Endodermal cell (in vitro differentiated cells): ENCODE measurements at regions not wholly inside any gene's neighbourhood (a gene's known extent, or its start where the extent isn't known, plus 50 kb on each side); places are given as distances from the start of the nearest gene placed in this dataset.

Source experiments
- DNase-seq: peaks from one replicate; pipeline ENCODE4 v3.0.0-alpha.2; 2017
- H3K27ac ChIP-seq: 2 replicates; pipeline ENCODE4 v1.5.1; 2013; ENCODE audit warnings: mild to moderate bottlenecking, low read depth, low read length, moderate library complexity
- H3K27me3 ChIP-seq: 2 replicates; pipeline ENCODE4 v1.6.1; 2013; ENCODE audit warnings: mild to moderate bottlenecking, low read length, moderate library complexity; ENCODE audit not compliant: insufficient read depth, control insufficient read depth, poor library complexity, severe bottlenecking
- H3K36me3 ChIP-seq: 2 replicates; pipeline ENCODE4 v1.7.0; 2013; ENCODE audit warnings: mild to moderate bottlenecking, low read length, moderate library complexity; ENCODE audit not compliant: control insufficient read depth, insufficient read depth
- H3K4me1 ChIP-seq: one replicate; pipeline ENCODE4 v1.7.0; 2013; ENCODE audit warnings: low read length; ENCODE audit not compliant: control insufficient read depth, insufficient read depth
- H3K4me3 ChIP-seq: 2 replicates; pipeline ENCODE4 v1.5.1; 2013; ENCODE audit warnings: mild to moderate bottlenecking, low read length, moderate library complexity
- H3K9ac ChIP-seq: 2 replicates; pipeline ENCODE4 v1.6.1; 2013; ENCODE audit warnings: mild to moderate bottlenecking, low read length, moderate library complexity; ENCODE audit not compliant: poor library complexity, severe bottlenecking; ENCODE audit errors: extremely low read depth
- H3K9me3 ChIP-seq: 2 replicates; pipeline ENCODE4 v1.6.1; 2013; ENCODE audit warnings: mild to moderate bottlenecking, low read length, moderate library complexity; ENCODE audit not compliant: control insufficient read depth
- H3K27ac Mint-ChIP-seq: 2 replicates; pipeline ENCODE4 v1.8.0; 2020; ENCODE audit warnings: mixed read lengths
- H3K27me3 Mint-ChIP-seq: 2 replicates; pipeline ENCODE4 v1.8.0; 2021; ENCODE audit warnings: mild to moderate bottlenecking, mixed read lengths; ENCODE audit not compliant: insufficient read depth
- H3K36me3 Mint-ChIP-seq: 2 replicates; pipeline ENCODE4 v1.8.0; 2020; ENCODE audit warnings: low read depth, mixed read lengths
- H3K4me1 Mint-ChIP-seq: 2 replicates; pipeline ENCODE4 v1.8.0; 2020; ENCODE audit warnings: mixed read lengths
- H3K4me3 Mint-ChIP-seq: 2 replicates; pipeline ENCODE4 v1.8.0; 2020; ENCODE audit warnings: mild to moderate bottlenecking, moderate library complexity, mixed read lengths
- H3K9me3 Mint-ChIP-seq: 2 replicates; pipeline ENCODE4 v1.8.0; 2020; ENCODE audit warnings: mild to moderate bottlenecking, mixed read lengths
- CTCF ChIP-seq: fragments of 200-600 bp; sonication (generic); conservative IDR thresholded peaks from 2 replicates; pipeline ENCODE4 v1.5.0; 2021; ENCODE audit warnings: antibody characterized with exemption, mild to moderate bottlenecking
- WGBS, 2 experiments: methylation state at CpG; one replicate each; pipeline versions ENCODE4 v1.1.5 to v1.1.7; 2013; ENCODE audit warnings: missing lambda C conversion rate in 2 of 2, mixed read lengths in 1 of 2; ENCODE audit not compliant: insufficient coverage in 1 of 2, insufficient read length in 1 of 2; 5-methylcytosine and 5-hydroxymethylcytosine counted together

- H3K27ac Mint-ChIP-seq, result no peak overlapping the region
- Histone ChIP-seq H3K4me3 (no peak overlapping the region), H3K4me1 (no peaks in the 10 kb centered on the region), H3K27me3 (no peaks in the 10 kb centered on the region), H3K9me3 (no peaks in the 10 kb centered on the region), H3K27ac (no peak overlapping the region), H3K36me3 (no peaks in the 10 kb centered on the region), H3K9ac (no peak overlapping the region)
- peaks cover 8% of the 10 kb centered on the region for H3K27me3 Mint-ChIP-seq
- WGBS, 2 experiments, result 93 to 95% methylated on average over 16 of the region's 16 CpGs
- peaks cover 23% of the 10 kb centered on the region for H3K4me1 Mint-ChIP-seq
- H3K9me3 Mint-ChIP-seq, result no peaks in the 10 kb centered on the region
- no peaks in the 10 kb centered on the region for H3K36me3 Mint-ChIP-seq
- H3K4me3 Mint-ChIP-seq, result no peak overlapping the region
- peak; percentile 84 for DNase-seq
- peak; percentile 78 for TF ChIP-seq CTCF
These were observed 208.3 kb downstream of the TJP1 start for GRCh38 chr15:29613951-29614382.

GRCh38 chr15:29612701-29613100 lies 209.6 kb downstream of the TJP1 start:
- no peak overlapping the region for H3K27ac Mint-ChIP-seq

GRCh38 chr15:29612096-29612495 lies 210.2 kb downstream of the TJP1 start:
- no peak overlapping the region for H3K4me3 Mint-ChIP-seq
- WGBS, 2 experiments, result 76 to 95% methylated on average over 1 to 6 of the region's 6 CpGs
- Histone ChIP-seq H3K36me3 (no peaks in the 10 kb centered on the region), H3K9ac (no peak overlapping the region), H3K4me1 (no peaks in the 10 kb centered on the region), H3K27me3 (no peaks in the 10 kb centered on the region), H3K4me3 (no peak overlapping the region), H3K27ac (no peak overlapping the region), H3K9me3 (no peaks in the 10 kb centered on the region)
- peaks cover 26% of the 10 kb centered on the region for H3K4me1 Mint-ChIP-seq
- no peak for TF ChIP-seq CTCF
- peak; percentile 71 for DNase-seq
- H3K27ac Mint-ChIP-seq, result no peak overlapping the region
- H3K36me3 Mint-ChIP-seq, result no peaks in the 10 kb centered on the region
- H3K9me3 Mint-ChIP-seq, result no peaks in the 10 kb centered on the region
- peaks cover 8% of the 10 kb centered on the region for H3K27me3 Mint-ChIP-seq

More at GRCh38 chr15:29612701-29613100, 209.6 kb downstream of the TJP1 start:
- Histone ChIP-seq H3K4me1 (no peaks in the 10 kb centered on the region), H3K9me3 (no peaks in the 10 kb centered on the region), H3K4me3 (no peak overlapping the region), H3K9ac (no peak overlapping the region), H3K27ac (no peak overlapping the region), H3K27me3 (no peaks in the 10 kb centered on the region), H3K36me3 (no peaks in the 10 kb centered on the region)
- WGBS, 2 experiments, result 73 to 80% methylated on average over 5 of the region's 5 CpGs
- H3K9me3 Mint-ChIP-seq, result no peaks in the 10 kb centered on the region
- no peaks in the 10 kb centered on the region for H3K36me3 Mint-ChIP-seq
- peaks cover 8% of the 10 kb centered on the region for H3K27me3 Mint-ChIP-seq
- H3K4me3 Mint-ChIP-seq, result no peak overlapping the region
- H3K4me1 Mint-ChIP-seq, result peaks cover 26% of the 10 kb centered on the region
- DNase-seq, result no peak
- TF ChIP-seq CTCF, result no peak
